K562 (cell line): ENCODE measurements at regions not wholly inside any gene's neighbourhood (a gene's known extent, or its start where the extent isn't known, plus 50 kb on each side); places are given as distances from the start of the nearest gene placed in this dataset.

Source experiments
- ATAC-seq: fragments of 200-7000 bp; cut with Tn5 transposase; 3 replicates; pipeline ENCODE4 v1.9.1; 2020; ENCODE audit warnings: moderate library complexity
- BruUV-seq: library from RNA; stranded (reverse); fragments of 400-500 nt; replicated peaks from 2 replicates; lab custom pipeline; 2021; lab: Mats Ljungman, UMichigan
- CTCF ChIA-PET: fragments of 300-600 bp; formaldehyde crosslinking; extraction: SDS; loops from one replicate; lab custom pipeline; 2021; ENCODE audit warnings: low intra/inter-chr PET ratio; lab: Yijun Ruan, JAX
- POLR2A ChIA-PET: fragments of 300-600, 350-650 bp; sonication (Branson Sonifier 250); formaldehyde crosslinking; extraction: SDS; loops from one replicate; lab custom pipeline; 2021; ENCODE audit warnings: antibody characterized with exemption, inconsistent platforms; lab: Yijun Ruan, JAX
- DNase-seq, 4 experiments: peaks; one replicate each; pipeline versions ENCODE4 v3.0.0 to v3.0.0-alpha.2; 2011 to 2018; ENCODE audit warnings: low spot score in 3 of 4, mixed read lengths in 3 of 4; ENCODE audit errors: extremely low read depth in 1 of 4
- FAIRE-seq: peaks from 2 replicates; lab custom pipeline; 2011; peaks lifted over from hg19 to GRCh38; lab: Jason Lieb, UNC
- H2AFZ ChIP-seq: 2 replicates; pipeline ENCODE4 v1.6.0; 2011; ENCODE audit warnings: low read depth, low read length, control low read depth, inconsistent platforms
- H3K27ac ChIP-seq: fragments of 200-600 bp; 3 replicates; pipeline ENCODE4 v1.8.0; 2011; ENCODE audit warnings: low read depth, mild to moderate bottlenecking, control low read depth, inconsistent platforms, low read length, moderate library complexity, mixed read lengths; ENCODE audit errors: extremely low read depth
- H3K27me3 ChIP-seq, 2 experiments: fragments of 300-600 bp in 1 of 2; 2 replicates in 1 of 2; 3 replicates in 1 of 2; pipeline versions ENCODE4 v1.6.0 to v1.8.0; 2011; ENCODE audit warnings: inconsistent platforms in 2 of 2, low read length in 2 of 2, mild to moderate bottlenecking in 1 of 2, mixed read lengths in 1 of 2, moderate library complexity in 1 of 2; ENCODE audit not compliant: control insufficient read depth in 2 of 2, insufficient read depth in 2 of 2
- H3K36me3 ChIP-seq: fragments of 300-600 bp; 3 replicates; pipeline ENCODE4 v1.8.0; 2011; ENCODE audit warnings: mild to moderate bottlenecking, low read length, inconsistent platforms; ENCODE audit not compliant: control insufficient read depth, insufficient read depth
- H3K4me1 ChIP-seq, 2 experiments: fragments of 200-600 bp in 1 of 2; replicated peaks in 1 of 2; 2 replicates in 1 of 2; 3 replicates in 1 of 2; pipeline versions ENCODE4 v1.5.1 to v1.8.0; 2011; ENCODE audit warnings: inconsistent platforms in 2 of 2, low read length in 2 of 2, mild to moderate bottlenecking in 1 of 2, mixed read lengths in 1 of 2, moderate library complexity in 1 of 2; ENCODE audit not compliant: control insufficient read depth in 2 of 2, insufficient read depth in 2 of 2
- H3K4me2 ChIP-seq: 2 replicates; pipeline ENCODE4 v1.6.1; 2011; ENCODE audit warnings: low read length, control low read depth, inconsistent platforms, mixed read lengths; ENCODE audit not compliant: insufficient read depth
- H3K4me3 ChIP-seq: fragments of 200-600 bp; sonication (generic), shearing (Covaris generic); 2 replicates; pipeline ENCODE4 v1.5.1; 2016; ENCODE audit warnings: control low read depth, inconsistent platforms
- H3K79me2 ChIP-seq: fragments of 200-600 bp; 3 replicates; pipeline ENCODE4 v1.8.0; 2011; ENCODE audit warnings: low read length, inconsistent platforms; ENCODE audit not compliant: control insufficient read depth, insufficient read depth
- H3K9ac ChIP-seq, 2 experiments: 2 replicates each; pipeline versions ENCODE4 v1.6.0 to v1.6.1; 2011; ENCODE audit warnings: low read depth in 2 of 2, low read length in 2 of 2, control low read depth in 1 of 2, inconsistent platforms in 1 of 2, mild to moderate bottlenecking in 1 of 2, mixed read lengths in 1 of 2; ENCODE audit not compliant: insufficient read depth in 1 of 2
- H3K9me1 ChIP-seq: one replicate; pipeline ENCODE4 v1.6.0; 2011; ENCODE audit warnings: inconsistent platforms, mild to moderate bottlenecking, low read length, moderate library complexity; ENCODE audit not compliant: control insufficient read depth, insufficient read depth
- H3K9me3 ChIP-seq: replicated peaks from 2 replicates; pipeline ENCODE4 v1.5.1; 2011; ENCODE audit warnings: low read depth, low read length, inconsistent platforms; ENCODE audit not compliant: control insufficient read depth, insufficient read depth
- H4K20me1 ChIP-seq: replicated peaks from 2 replicates; pipeline ENCODE4 v1.6.1; 2011; ENCODE audit warnings: low read length, inconsistent platforms, mixed read lengths; ENCODE audit not compliant: control insufficient read depth, insufficient read depth
- CREB3L1 ChIP-seq: fragments of 450-650 bp; IDR thresholded peaks from 2 replicates; pipeline ENCODE4 v1.6.1; 2014; ENCODE audit warnings: low read depth, mild to moderate bottlenecking, moderate library complexity, borderline replicate concordance
- CTBP1 ChIP-seq: fragments of 450-650 bp; IDR thresholded peaks from 2 replicates; pipeline ENCODE4 v1.6.1; 2016; ENCODE audit warnings: borderline replicate concordance
- FOXO4 ChIP-seq: fragments of 450-650 bp; formaldehyde crosslinking; IDR thresholded peaks from 2 replicates; pipeline ENCODE4 v1.4.0; 2020; ENCODE audit warnings: mild to moderate bottlenecking, moderate library complexity
- GTF2E2 ChIP-seq: fragments of 200-800 bp; sonication (Bioruptor generic); IDR thresholded peaks from 2 replicates; pipeline ENCODE4 v1.6.1; 2016; ENCODE audit warnings: missing genetic modification characterization, missing compliant biosample characterization
- KDM5B ChIP-seq: fragments of 200-600 bp; sonication (generic); IDR thresholded peaks from 2 replicates; pipeline ENCODE4 v1.6.1; 2012; ENCODE audit warnings: low read depth, mild to moderate bottlenecking, moderate library complexity, low read length, control low read depth, inconsistent platforms; ENCODE audit not compliant: insufficient replicate concordance
- PBX2 ChIP-seq, 2 experiments: IDR thresholded peaks in 1 of 2; conservative IDR thresholded peaks in 1 of 2; 2 replicates each; pipeline ENCODE4 v1.6.1; 2016; ENCODE audit warnings: low read depth in 2 of 2, mild to moderate bottlenecking in 1 of 2, missing compliant biosample characterization in 1 of 2, missing genetic modification characterization in 1 of 2, moderate library complexity in 1 of 2
- SIRT6 ChIP-seq: IDR thresholded peaks from one replicate; pipeline ENCODE4 v1.6.1; 2012; ENCODE audit warnings: low read depth, mild to moderate bottlenecking, control low read depth, inconsistent platforms, low read length, moderate library complexity
- SREBF2 ChIP-seq: sonication (generic); formaldehyde crosslinking; IDR thresholded peaks from 2 replicates; pipeline ENCODE4 v1.4.0; 2020; ENCODE audit warnings: mild to moderate bottlenecking, missing genetic modification reagents
- USF2 ChIP-seq: sonication (generic); formaldehyde crosslinking; IDR thresholded peaks from 2 replicates; pipeline ENCODE4 v1.5.0; 2020; ENCODE audit warnings: missing genetic modification reagents
- ZNF436 ChIP-seq: fragments of 250-450, 450-650 bp; sonication (Bioruptor Pico); formaldehyde crosslinking; IDR thresholded peaks from 2 replicates; pipeline ENCODE4 v1.7.0; 2020; ENCODE audit warnings: mild to moderate bottlenecking
- ZNF584 ChIP-seq: fragments of 200-800 bp; sonication (Bioruptor generic); IDR thresholded peaks from 2 replicates; pipeline ENCODE4 v1.6.1; 2016; ENCODE audit warnings: low read depth, mild to moderate bottlenecking, missing genetic modification characterization, missing compliant biosample characterization
- ZNF699 ChIP-seq: fragments of 250-450 bp; sonication (Bioruptor Pico); IDR thresholded peaks from 2 replicates; pipeline ENCODE4 v1.8.0; 2021; ENCODE audit warnings: mild to moderate bottlenecking, moderate library complexity; ENCODE audit not compliant: insufficient replicate concordance
- WGBS: fragments of 100-300 bp; shearing (Covaris generic); methylation state at CpG from one replicate; pipeline ENCODE4 v1.1.6; 2016; ENCODE audit warnings: low coverage, mixed read lengths; ENCODE audit not compliant: insufficient coverage; ENCODE audit errors: missing lambda C conversion rate; 5-methylcytosine and 5-hydroxymethylcytosine counted together
- in situ Hi-C: fragments of 300-500 bp; cut with MboI; formaldehyde crosslinking; loops from 4 replicates; pipeline ENCODE4 v1.15.0; 2018; ENCODE audit warnings: inconsistent platforms, mixed read lengths
- intact Hi-C: fragments of 100-400 bp; cut with micrococcal nuclease; formaldehyde crosslinking; loops from 2 replicates; pipeline ENCODE4 v1.14.2; 2022
- TF ChIP-seq, protein P1 (sequence below): sonication (generic); formaldehyde crosslinking; IDR thresholded peaks from 2 replicates; pipeline ENCODE4 v1.8.1; 2023; ENCODE audit warnings: mild to moderate bottlenecking, missing genetic modification reagents

DNA sequence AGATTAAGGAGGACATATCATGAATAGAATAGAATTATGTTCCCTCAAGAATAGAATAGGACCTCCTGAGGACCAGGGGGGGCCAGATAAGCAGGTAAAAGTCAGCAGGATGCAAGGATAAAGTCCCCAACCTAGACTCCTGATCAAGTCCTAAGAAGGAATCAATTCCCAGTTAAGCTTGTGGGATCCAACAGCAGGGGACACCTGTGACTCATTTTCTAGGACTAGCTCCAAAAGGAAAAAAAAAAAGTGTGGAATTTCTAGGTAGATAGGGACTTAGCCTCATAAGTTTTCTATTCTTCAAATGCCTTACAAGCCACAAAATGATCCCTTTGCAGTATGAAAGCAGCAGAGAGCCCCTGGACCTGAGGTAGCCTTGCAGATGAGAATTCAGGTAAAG lies 336.2 kb downstream of the WDR11 start (continued):
- no peak for TF ChIP-seq USF2 (CRISPR knock-in tag)
- TF ChIP-seq CTBP1 = no peak
- TF ChIP-seq KDM5B = no peak
- no peak for TF ChIP-seq SREBF2
- no peak for TF ChIP-seq ZNF699 (CRISPR knock-in tag)
- no peak for TF ChIP-seq ZNF436 (CRISPR knock-in tag)
- no peak for TF ChIP-seq ZNF584
- no peak for TF ChIP-seq CREB3L1
- TF ChIP-seq GTF2E2 (tag) = no peak
- TF ChIP-seq, all 486 proteins: peak for 0

- intact Hi-C loops = no loop called here
- TF ChIP-seq PBX2 (CRISPR knock-in tag; IDR thresholded peaks at IDR 0.05; ENCODE audit: low read depth) = no peak
- peak; percentile 87 for TF ChIP-seq PBX2 (tag; conservative IDR thresholded peaks at IDR 0.05; ENCODE audit: low read depth)
- TF ChIP-seq, protein P1, sequence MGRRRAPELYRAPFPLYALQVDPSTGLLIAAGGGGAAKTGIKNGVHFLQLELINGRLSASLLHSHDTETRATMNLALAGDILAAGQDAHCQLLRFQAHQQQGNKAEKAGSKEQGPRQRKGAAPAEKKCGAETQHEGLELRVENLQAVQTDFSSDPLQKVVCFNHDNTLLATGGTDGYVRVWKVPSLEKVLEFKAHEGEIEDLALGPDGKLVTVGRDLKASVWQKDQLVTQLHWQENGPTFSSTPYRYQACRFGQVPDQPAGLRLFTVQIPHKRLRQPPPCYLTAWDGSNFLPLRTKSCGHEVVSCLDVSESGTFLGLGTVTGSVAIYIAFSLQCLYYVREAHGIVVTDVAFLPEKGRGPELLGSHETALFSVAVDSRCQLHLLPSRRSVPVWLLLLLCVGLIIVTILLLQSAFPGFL (CRISPR knock-in tag) = no peak
- TF ChIP-seq SIRT6 = no peak
- TF ChIP-seq FOXO4 (CRISPR knock-in tag) = no peak
These were observed 336.8 kb downstream of the WDR11 start for GRCh38 chr10:121188005-121188404.

More at GRCh38 chr10:121188005-121188404, 336.8 kb downstream of the WDR11 start:
- in situ Hi-C loops = no loop called here
- no peaks in the 10 kb centered on the region for H3K9me3 ChIP-seq
- no peak for ATAC-seq
- H3K36me3 ChIP-seq = no peaks in the 10 kb centered on the region
- no peaks in the 10 kb centered on the region for H3K9me1 ChIP-seq
- H3K4me3 ChIP-seq = no peak overlapping the region
- FAIRE-seq = no peak
- 3% methylated on average over 6 of the region's 6 CpGs for WGBS
- H3K4me1 ChIP-seq = no peaks in the 10 kb centered on the region
- H4K20me1 ChIP-seq = no peaks in the 10 kb centered on the region
- DNase-seq = peak in 1 of 4 experiments; percentile 1
- ChIA-PET POLR2A (interaction anchor here (0.7 kb wide), 1 partner anchor 18 kb away, joined by 3 read pairs; no protein-coding TSS in a partner anchor), CTCF (no interaction called here)
- H3K27ac ChIP-seq = no peak overlapping the region
- H3K9ac ChIP-seq = no peak overlapping the region
- no TSS peak for BruUV-seq
- H3K27me3 ChIP-seq = no peaks in the 10 kb centered on the region; a peak in 1 of 5 replicates
- H2AFZ ChIP-seq = no peak overlapping the region
- no peak overlapping the region for H3K4me2 ChIP-seq
- H3K79me2 ChIP-seq = no peaks in the 10 kb centered on the region
